Activated CD4-positive, alpha-beta T cell treated with anti-CD3 and anti-CD28 coated beads for 4 hours (primary cell): ENCODE measurements at regions not wholly inside any gene's neighbourhood (a gene's known extent, or its start where the extent isn't known, plus 50 kb on each side); places are given as distances from the start of the nearest gene placed in this dataset.
"Not testable (repeated sequence)": the region's sequence is repeated elsewhere in the genome, so short reads cannot be mapped to it uniquely, and the experiment has no call there.

Experiments
- DNase-seq, 2 donors: peaks; one replicate each; pipeline ENCODE4 v3.0.0-alpha.2; 2020

GRCh38 chr1:233722212-233722979, 108.5 kb downstream of the KCNK1 start:
- DNase-seq, result no peak

- no peak for DNase-seq
Observed at GRCh38 chr1:233723387-233723786, 109.5 kb downstream of the KCNK1 start.

- DNase-seq, result not testable (repeated sequence)
Observed at GRCh38 chr1:233724131-233724631, 110.3 kb downstream of the KCNK1 start.

- DNase-seq, result no peak
Observed at GRCh38 chr1:233725423-233725822, 111.5 kb downstream of the KCNK1 start.

GRCh38 chr1:233728721-233729120, 114.8 kb downstream of the KCNK1 start:
- no peak for DNase-seq

GRCh38 chr1:233730380-233730779, 116.5 kb downstream of the KCNK1 start:
- DNase-seq, result no peak

- no peak for DNase-seq
Observed at GRCh38 chr1:233730809-233731208, 116.9 kb downstream of the KCNK1 start.

GRCh38 chr1:233732206-233732605, 118.3 kb downstream of the KCNK1 start:
- DNase-seq, result no peak

- DNase-seq, result no peak
Observed at GRCh38 chr1:233734456-233734855, 120.5 kb downstream of the KCNK1 start.

GRCh38 chr1:233735331-233735730, 121.4 kb downstream of the KCNK1 start:
- DNase-seq, result no peak

- no peak for DNase-seq
Observed at GRCh38 chr1:233735847-233736246, 121.9 kb downstream of the KCNK1 start.

GRCh38 chr1:233737341-233737740, 123.4 kb downstream of the KCNK1 start:
- no peak for DNase-seq

GRCh38 chr1:233738396-233738795, 124.5 kb downstream of the KCNK1 start:
- no peak for DNase-seq

GRCh38 chr1:233738850-233739249, 124.9 kb downstream of the KCNK1 start:
- no peak for DNase-seq

- DNase-seq, result no peak
Observed at GRCh38 chr1:233744779-233745513, 131.0 kb downstream of the KCNK1 start.

GRCh38 chr1:233750139-233750538, 136.2 kb downstream of the KCNK1 start:
- no peak for DNase-seq

GRCh38 chr1:233759665-233760064, 144.8 kb upstream of the SLC35F3 start:
- no peak for DNase-seq

GRCh38 chr1:233764304-233764703, 140.2 kb upstream of the SLC35F3 start:
- DNase-seq, result not testable (repeated sequence)

GRCh38 chr1:233777566-233777965, 126.9 kb upstream of the SLC35F3 start:
- no peak for DNase-seq

- no peak for DNase-seq
Observed at GRCh38 chr1:233780049-233780448, 124.4 kb upstream of the SLC35F3 start.

GRCh38 chr1:233782937-233783586, 121.4 kb upstream of the SLC35F3 start:
- DNase-seq, result no peak

GRCh38 chr1:233787599-233787998, 116.9 kb upstream of the SLC35F3 start:
- no peak for DNase-seq

- no peak for DNase-seq
Observed at GRCh38 chr1:233788687-233789086, 115.8 kb upstream of the SLC35F3 start.

GRCh38 chr1:233790121-233790520, 114.4 kb upstream of the SLC35F3 start:
- no peak for DNase-seq
